Endothelial cell of umbilical vein (primary cell): ENCODE measurements at regions not wholly inside any gene's neighbourhood (a gene's known extent, or its start where the extent isn't known, plus 50 kb on each side); places are given as distances from the start of the nearest gene placed in this dataset.

Experiments
- CTCF ChIP-seq, 2 donors: IDR thresholded peaks; 1 replicate in 1 of 2; 2 replicates in 1 of 2; pipeline ENCODE4 v1.5.1; 2011; ENCODE audit warnings: low read length in 2 of 2, mild to moderate bottlenecking in 2 of 2, moderate library complexity in 2 of 2, control low read depth in 1 of 2, inconsistent platforms in 1 of 2, low read depth in 1 of 2; ENCODE audit not compliant: insufficient read depth in 1 of 2; ENCODE audit errors: extremely low read depth in 1 of 2
- EZH2 ChIP-seq: IDR thresholded peaks from 2 replicates; pipeline ENCODE4 v1.6.1; 2012; ENCODE audit warnings: borderline replicate concordance, low read depth, mild to moderate bottlenecking, moderate library complexity, low read length, inconsistent platforms; ENCODE audit not compliant: severe bottlenecking
- MAX ChIP-seq: IDR thresholded peaks from 2 replicates; pipeline ENCODE4 v1.6.1; 2011; ENCODE audit not compliant: insufficient read depth, insufficient read length
- POLR2A ChIP-seq: IDR thresholded peaks from 2 replicates; pipeline ENCODE4 v1.6.1; 2012; ENCODE audit warnings: low read depth, mild to moderate bottlenecking, control low read depth, low read length

GRCh38 chr22:48843640-48844039 is 984.0 kb downstream of the BRD1 start:
- TF ChIP-seq POLR2A, result no peak
- no peak for TF ChIP-seq CTCF (IDR thresholded peaks at IDR 0.05; ENCODE audit: extremely low read depth in 1 of 2, insufficient read depth in 1 of 2, low read depth in 1 of 2, low read length in 2 of 2)
- no peak for TF ChIP-seq MAX
- no peak for TF ChIP-seq EZH2
